Occipital lobe (tissue), 1 donor: ENCODE measurements at regions not wholly inside any gene's neighbourhood (a gene's known extent, or its start where the extent isn't known, plus 50 kb on each side); places are given as distances from the start of the nearest gene placed in this dataset.

ENCODE experiments used
- DNase-seq: peaks from one replicate; lab custom pipeline; 2025; lab: John Stamatoyannopoulos, UW

DNA sequence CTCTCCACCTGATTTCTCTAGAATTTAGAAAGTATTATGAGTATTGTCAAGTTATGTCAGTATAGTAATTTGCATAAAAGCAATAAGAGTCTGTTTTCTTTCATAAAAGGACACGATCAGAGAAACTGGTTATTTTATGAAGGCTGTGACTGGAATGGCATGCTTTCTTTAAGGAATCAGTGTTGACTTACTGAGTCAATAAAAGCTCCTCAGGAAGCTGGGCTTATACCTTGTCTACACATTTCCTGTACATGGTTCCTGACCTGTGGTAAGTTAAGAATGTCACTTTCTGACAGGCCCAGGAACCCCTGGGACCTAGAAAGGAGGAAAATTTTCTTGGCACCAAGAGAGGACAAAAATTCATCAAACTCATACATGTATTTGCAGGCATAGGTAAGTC, 1224.0 kb upstream of the ADGRB3 start:
- no peak for DNase-seq

- no peak for DNase-seq
These were observed 1240.8 kb upstream of the ADGRB3 start for GRCh38 chr6:67394254-67394653.

DNA sequence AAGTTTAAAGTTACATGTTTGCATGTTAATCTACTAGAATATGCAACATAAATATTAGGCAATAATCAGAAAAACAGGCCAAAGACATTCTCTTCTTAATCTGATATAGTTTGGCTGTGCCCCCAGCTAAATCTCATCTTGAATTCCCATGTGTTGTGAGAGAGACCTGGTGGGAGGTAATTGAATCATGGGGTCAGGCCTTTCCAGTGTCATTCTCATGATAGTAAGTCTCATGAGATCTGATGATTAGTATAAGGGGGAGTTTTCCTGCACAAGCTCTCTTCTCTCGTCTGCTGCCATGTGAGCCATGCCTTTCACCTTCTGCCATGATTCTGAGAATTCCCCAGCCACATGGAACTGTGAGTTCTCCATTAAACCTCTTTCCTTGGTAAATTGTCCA, 1241.7 kb upstream of the ADGRB3 start:
- DNase-seq, result no peak

DNA sequence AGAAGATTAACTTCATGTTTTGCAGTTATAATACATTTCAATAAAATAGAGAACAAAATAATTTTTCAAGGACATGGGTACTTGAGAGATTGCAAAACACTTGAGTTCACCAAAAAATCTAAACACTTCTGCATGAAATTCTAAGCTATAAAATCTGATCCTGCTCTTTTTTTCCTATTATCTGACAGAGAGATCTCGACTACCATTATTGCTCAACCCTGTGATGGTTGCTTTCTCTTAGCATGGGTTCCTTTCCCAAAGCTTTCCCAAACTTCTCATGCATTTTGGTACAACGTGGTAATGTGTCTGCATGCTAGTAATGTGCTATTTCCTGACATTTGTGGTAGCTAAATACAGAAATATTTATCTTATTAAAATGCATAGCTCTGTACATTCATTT, 1243.1 kb upstream of the ADGRB3 start:
- DNase-seq, result no peak

GRCh38 chr6:67369679-67370078, 1265.4 kb upstream of the ADGRB3 start:
- no peak for DNase-seq

DNA sequence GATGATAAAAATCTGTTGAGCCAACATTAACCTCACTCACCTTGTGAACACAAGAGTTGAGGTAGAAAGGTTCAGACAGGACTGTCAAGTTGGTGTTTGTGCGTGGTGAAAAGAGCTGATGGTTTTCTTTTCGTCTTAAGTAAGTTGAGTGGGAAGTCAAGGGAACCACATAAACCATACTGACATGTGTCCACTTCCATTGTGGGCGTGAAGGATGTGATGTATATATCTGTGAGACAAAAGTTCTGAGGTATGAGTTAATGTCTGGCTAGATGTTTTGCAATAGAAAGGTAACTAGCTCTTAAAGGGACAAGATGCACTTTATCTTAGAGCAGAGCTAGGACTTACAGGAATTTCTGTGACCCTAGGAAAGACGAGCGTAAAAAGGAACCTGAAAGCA, 1272.1 kb upstream of the ADGRB3 start:
- no peak for DNase-seq

- DNase-seq, result no peak
These were observed 1273.8 kb upstream of the ADGRB3 start for GRCh38 chr6:67361264-67361663.

GRCh38 chr6:67358241-67358640, 1276.8 kb upstream of the ADGRB3 start:
- DNase-seq, result no peak

- no peak for DNase-seq
These were observed 1281.2 kb upstream of the ADGRB3 start for GRCh38 chr6:67353861-67354260.

DNA sequence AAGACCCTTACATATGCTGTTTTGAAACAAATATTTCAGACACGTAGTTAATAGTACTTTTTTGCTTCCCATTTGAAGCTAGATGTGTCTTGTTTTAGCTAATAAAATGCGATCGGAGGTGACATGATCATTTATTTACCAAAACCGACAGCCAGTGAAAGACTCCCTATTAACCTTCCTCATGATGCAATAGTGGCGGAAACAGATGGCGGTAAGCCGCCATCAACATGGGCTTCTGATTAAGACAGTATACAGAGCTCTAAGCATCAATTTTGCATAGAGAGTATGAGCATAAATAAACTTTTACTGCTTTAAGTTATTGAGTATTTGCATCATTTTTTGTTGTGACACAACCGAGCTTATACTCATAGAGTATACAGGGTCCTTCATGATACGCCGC, 1282.4 kb upstream of the ADGRB3 start:
- no peak for DNase-seq

- DNase-seq, result no peak
These were observed 1284.4 kb upstream of the ADGRB3 start for GRCh38 chr6:67350729-67351128.

GRCh38 chr6:67345946-67346345, 1289.1 kb upstream of the ADGRB3 start:
- no peak for DNase-seq

GRCh38 chr6:67336014-67336413, 1299.1 kb upstream of the ADGRB3 start:
- no peak for DNase-seq

DNA sequence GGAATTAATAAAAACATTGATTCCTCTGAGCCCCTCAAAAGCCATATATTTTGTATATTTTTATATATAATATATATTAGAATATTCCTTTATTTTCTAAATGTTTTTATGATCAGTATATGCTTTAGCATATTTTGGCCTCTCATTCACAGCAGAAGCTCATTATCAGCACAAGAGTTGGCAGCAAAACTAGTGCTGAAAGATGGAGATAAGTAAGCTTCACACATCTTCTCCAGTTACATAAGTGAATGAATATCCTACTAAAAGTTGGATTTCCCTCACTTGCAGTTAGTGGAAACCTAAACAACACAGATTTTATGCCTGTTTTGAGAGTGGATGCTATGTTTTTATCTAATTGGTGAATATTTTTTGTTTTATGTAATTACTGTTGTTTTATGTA, 1303.8 kb upstream of the ADGRB3 start:
- DNase-seq, result no peak

DNA sequence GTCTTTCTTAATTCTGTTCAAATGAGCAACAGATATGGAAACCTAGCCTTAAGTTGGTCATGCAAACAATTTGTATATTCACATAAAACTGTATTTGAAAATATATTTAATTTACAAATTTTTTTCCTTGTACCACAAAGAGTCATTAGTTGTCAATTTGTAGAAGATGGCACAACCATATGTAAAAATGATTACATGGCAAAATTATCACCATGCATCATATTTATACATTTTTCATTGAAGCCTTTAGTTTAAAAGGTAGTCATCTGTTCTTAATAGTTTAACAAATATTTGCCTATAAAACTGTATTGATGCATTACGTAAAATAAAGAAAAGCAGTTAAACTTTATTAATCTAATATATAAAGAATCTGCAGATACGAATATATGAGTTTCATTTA, 1306.8 kb upstream of the ADGRB3 start:
- DNase-seq, result no peak

GRCh38 chr6:67300430-67301040, 1334.5 kb upstream of the ADGRB3 start:
- DNase-seq, result no peak

DNA sequence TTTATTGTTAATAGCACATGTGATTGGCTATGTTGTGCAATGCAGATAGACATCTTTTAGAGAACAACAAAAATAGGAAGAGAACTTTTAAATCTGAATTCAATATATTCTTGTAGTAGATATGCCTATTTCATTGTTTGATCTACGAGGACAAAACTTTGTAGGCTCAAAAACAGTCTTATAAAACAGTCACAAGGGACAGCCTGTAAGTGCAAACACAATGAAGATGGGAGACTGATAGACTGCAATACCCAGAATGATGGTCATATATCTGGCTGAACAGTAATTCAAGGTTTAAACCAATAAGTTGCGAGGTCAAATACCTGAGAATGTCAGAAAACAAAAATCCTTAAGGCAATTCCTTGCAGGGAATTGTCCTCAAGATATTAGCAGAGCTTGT, 1342.9 kb upstream of the ADGRB3 start:
- DNase-seq, result no peak

- DNase-seq, result no peak
These were observed 1347.5 kb upstream of the ADGRB3 start for GRCh38 chr6:67287566-67287965.

DNA sequence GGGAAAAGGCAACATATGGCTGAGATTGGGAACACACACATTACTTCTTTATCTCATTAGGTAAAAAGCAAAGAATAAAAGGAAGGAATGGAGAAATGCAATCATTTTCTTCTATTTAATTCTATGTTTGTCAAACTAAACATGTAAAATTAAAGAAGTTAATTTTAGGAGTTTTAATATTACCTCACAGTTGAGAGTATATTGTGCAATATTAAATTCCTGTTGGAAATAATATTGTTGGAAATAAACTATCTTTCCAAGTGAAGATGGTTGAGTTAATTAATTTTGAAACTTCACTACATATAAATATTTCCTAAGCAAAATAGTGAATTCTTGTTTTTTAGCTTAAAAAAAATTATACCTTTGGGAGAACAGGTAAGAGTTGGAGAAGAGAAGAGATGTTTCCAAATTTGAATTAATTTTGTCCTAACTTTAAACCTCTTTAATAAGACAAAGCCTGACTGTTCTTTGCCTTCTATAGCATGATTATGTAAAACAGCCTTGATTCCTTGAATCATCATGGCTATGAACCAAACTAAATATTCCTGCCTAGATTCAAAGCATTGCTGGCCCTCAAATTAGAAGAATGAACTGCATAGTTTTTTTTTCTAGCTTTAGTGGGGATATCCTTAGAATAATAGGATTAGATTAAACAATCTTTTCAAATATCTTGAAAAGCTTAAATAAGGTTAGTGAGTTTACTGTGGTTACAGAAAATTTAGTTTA, 1349.1 kb upstream of the ADGRB3 start:
- no peak for DNase-seq

DNA sequence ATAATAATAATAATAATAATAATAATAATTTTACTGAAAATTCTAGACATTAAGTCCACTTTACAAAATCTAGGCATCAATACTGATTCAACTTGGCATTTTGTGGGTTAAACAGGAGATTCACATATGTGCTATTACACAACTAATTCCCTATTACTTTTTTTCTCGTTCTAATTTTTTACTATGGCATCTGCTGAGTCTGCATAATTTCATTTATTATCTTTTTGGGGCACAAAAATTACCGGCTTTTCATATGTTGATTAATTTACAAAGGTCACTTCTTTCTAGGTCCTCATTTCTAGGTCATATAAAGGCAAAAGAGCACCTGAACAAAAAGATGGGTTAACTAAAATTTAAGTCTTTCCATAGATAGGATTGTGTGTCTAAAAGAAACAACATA, 1357.8 kb upstream of the ADGRB3 start:
- no peak for DNase-seq

GRCh38 chr6:67265996-67266921, 1368.8 kb upstream of the ADGRB3 start:
- no peak for DNase-seq

DNA sequence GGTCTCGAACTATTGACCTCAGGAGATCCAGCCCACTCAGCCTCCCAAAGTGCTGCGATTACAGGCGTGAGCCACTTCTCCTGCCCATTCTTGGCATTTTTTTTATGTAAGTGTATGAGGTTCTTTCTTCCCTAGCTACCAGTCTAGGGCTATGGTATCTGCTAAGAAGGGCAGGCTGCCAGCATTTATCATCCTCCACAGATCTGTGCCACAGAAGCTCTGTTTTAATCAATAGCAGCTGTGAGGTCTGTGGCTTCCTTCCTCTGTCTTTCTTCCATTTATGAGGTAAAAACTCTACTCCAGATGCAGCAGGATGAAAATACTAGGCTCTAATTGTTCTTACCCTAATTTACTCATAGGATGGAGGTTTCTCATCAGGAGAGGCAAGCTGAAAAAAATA, 1382.4 kb upstream of the ADGRB3 start:
- DNase-seq, result no peak
